DMS 273 (cell line): ENCODE measurements at regions not wholly inside any gene's neighbourhood (a gene's known extent, or its start where the extent isn't known, plus 50 kb on each side); places are given as distances from the start of the nearest gene placed in this dataset.

Experiments used
- DNase-seq: peaks from one replicate; lab custom pipeline; 2025; ENCODE audit not compliant: unreplicated experiment; lab: John Stamatoyannopoulos, UW

- DNase-seq: no peak
Observed at GRCh38 chr7:76149847-76150691, 51.6 kb upstream of the SRRM3 start.
